Mesothelial cell of epicardium (in vitro differentiated cells): ENCODE measurements at regions not wholly inside any gene's neighbourhood (a gene's known extent, or its start where the extent isn't known, plus 50 kb on each side); places are given as distances from the start of the nearest gene placed in this dataset.

Experiments used
- DNase-seq, 2 experiments: peaks; one replicate each; pipeline ENCODE4 v3.0.0; 2021; ENCODE audit warnings: low spot score in 2 of 2; ENCODE audit not compliant: unreplicated experiment in 2 of 2
- H3K27ac Mint-ChIP-seq: 2 replicates; pipeline ENCODE4 v1.8.0; 2021; ENCODE audit warnings: mixed read lengths
- H3K27me3 Mint-ChIP-seq: 2 replicates; pipeline ENCODE4 v1.8.0; 2021; ENCODE audit warnings: low read depth, mixed read lengths
- H3K36me3 Mint-ChIP-seq: 2 replicates; pipeline ENCODE4 v1.8.0; 2021; ENCODE audit warnings: mixed read lengths
- H3K4me1 Mint-ChIP-seq: 2 replicates; pipeline ENCODE4 v1.8.0; 2021; ENCODE audit warnings: mixed read lengths
- H3K4me3 Mint-ChIP-seq: 2 replicates; pipeline ENCODE4 v1.8.0; 2021; ENCODE audit warnings: mild to moderate bottlenecking, moderate library complexity, mixed read lengths
- H3K9me3 Mint-ChIP-seq: 2 replicates; pipeline ENCODE4 v1.8.0; 2021; ENCODE audit warnings: mixed read lengths
- CTCF ChIP-seq: fragments of 200-600 bp; sonication (generic); IDR thresholded peaks from one replicate; pipeline ENCODE4 v1.5.0; 2021; ENCODE audit warnings: antibody characterized with exemption; ENCODE audit not compliant: unreplicated experiment

GRCh38 chr10:44818041-44818649 lies 93.0 kb upstream of the TMEM72 start:
- Mint-ChIP-seq H3K36me3 (no peaks in the 10 kb centered on the region), H3K27me3 (peaks cover 2% of the 10 kb centered on the region), H3K9me3 (peaks cover 6% of the 10 kb centered on the region), H3K4me1 (peaks cover 4% of the 10 kb centered on the region), H3K27ac (no peak overlapping the region), H3K4me3 (no peak overlapping the region)
- no peak for TF ChIP-seq CTCF
- DNase-seq = no peak

- no peak for DNase-seq
- TF ChIP-seq CTCF = no peak
- Mint-ChIP-seq H3K4me3 (no peak overlapping the region), H3K9me3 (peaks cover 3% of the 10 kb centered on the region), H3K36me3 (no peaks in the 10 kb centered on the region), H3K4me1 (peaks cover 4% of the 10 kb centered on the region), H3K27me3 (no peaks in the 10 kb centered on the region), H3K27ac (no peak overlapping the region)
Measured at GRCh38 chr10:44818701-44819127, 92.4 kb upstream of the TMEM72 start.

GRCh38 chr10:44820094-44820493 lies 91.0 kb upstream of the TMEM72 start:
- no peaks in the 10 kb centered on the region for H3K36me3 Mint-ChIP-seq
- no peak overlapping the region for H3K27ac Mint-ChIP-seq
- peaks cover 4% of the 10 kb centered on the region for H3K4me1 Mint-ChIP-seq
- H3K9me3 Mint-ChIP-seq = peaks cover 7% of the 10 kb centered on the region
- no peaks in the 10 kb centered on the region for H3K27me3 Mint-ChIP-seq
- H3K4me3 Mint-ChIP-seq = no peak overlapping the region
- no peak for TF ChIP-seq CTCF
- DNase-seq = no peak

GRCh38 chr10:44821290-44821689 lies 89.8 kb upstream of the TMEM72 start:
- Mint-ChIP-seq H3K4me1 (peaks cover 4% of the 10 kb centered on the region), H3K9me3 (peaks cover 7% of the 10 kb centered on the region), H3K27ac (no peak overlapping the region), H3K36me3 (no peaks in the 10 kb centered on the region), H3K4me3 (no peak overlapping the region), H3K27me3 (no peaks in the 10 kb centered on the region)
- no peak for DNase-seq
- TF ChIP-seq CTCF = no peak

GRCh38 chr10:44822349-44822748 lies 88.8 kb upstream of the TMEM72 start:
- Mint-ChIP-seq H3K27me3 (no peaks in the 10 kb centered on the region), H3K27ac (no peak overlapping the region), H3K36me3 (no peaks in the 10 kb centered on the region), H3K9me3 (peaks cover 7% of the 10 kb centered on the region), H3K4me1 (peaks cover 4% of the 10 kb centered on the region), H3K4me3 (no peak overlapping the region)
- no peak for TF ChIP-seq CTCF
- DNase-seq = no peak

GRCh38 chr10:44822966-44823365 lies 88.2 kb upstream of the TMEM72 start:
- Mint-ChIP-seq H3K27me3 (no peaks in the 10 kb centered on the region), H3K4me1 (peaks cover 4% of the 10 kb centered on the region), H3K36me3 (no peaks in the 10 kb centered on the region), H3K9me3 (peaks cover 7% of the 10 kb centered on the region), H3K4me3 (no peak overlapping the region), H3K27ac (peak overlapping the region; percentile 25)
- no peak for TF ChIP-seq CTCF
- no peak for DNase-seq
